GM12875 (cell line): ENCODE measurements at regions not wholly inside any gene's neighbourhood (a gene's known extent, or its start where the extent isn't known, plus 50 kb on each side); places are given as distances from the start of the nearest gene placed in this dataset.

ENCODE experiments used
- H3K4me3 ChIP-seq: one replicate; pipeline ENCODE4 v1.5.1; 2011; ENCODE audit warnings: low read depth, low read length, control low read depth
- CTCF ChIP-seq: IDR thresholded peaks from 2 replicates; pipeline ENCODE4 v1.5.1; 2011; ENCODE audit warnings: low read depth, mild to moderate bottlenecking, control low read depth, inconsistent platforms, low read length, moderate library complexity, borderline replicate concordance; ENCODE audit not compliant: insufficient read depth

- TF ChIP-seq CTCF: no peak
- no peak overlapping the region for H3K4me3 ChIP-seq
Measured at GRCh38 chr13:108020027-108020426, 195.3 kb downstream of the LIG4 start.

GRCh38 chr13:108018371-108018870 is 196.9 kb downstream of the LIG4 start:
- no peak for TF ChIP-seq CTCF
- no peak overlapping the region for H3K4me3 ChIP-seq

GRCh38 chr13:108006619-108007018 is 208.7 kb downstream of the LIG4 start:
- H3K4me3 ChIP-seq: no peak overlapping the region
- TF ChIP-seq CTCF: no peak

- no peak for TF ChIP-seq CTCF
- no peak overlapping the region for H3K4me3 ChIP-seq
Measured at GRCh38 chr13:108005231-108005630, 210.1 kb downstream of the LIG4 start.

- no peak overlapping the region for H3K4me3 ChIP-seq
- no peak for TF ChIP-seq CTCF
Measured at GRCh38 chr13:108003626-108004025, 211.7 kb downstream of the LIG4 start.

- no peak overlapping the region for H3K4me3 ChIP-seq
- TF ChIP-seq CTCF: no peak
Measured at GRCh38 chr13:108000998-108001397, 214.3 kb downstream of the LIG4 start.

- no peak for TF ChIP-seq CTCF
- no peak overlapping the region for H3K4me3 ChIP-seq
Measured at GRCh38 chr13:107999751-108000150, 215.6 kb downstream of the LIG4 start.
